IMR-90 (cell line): ENCODE measurements at regions not wholly inside any gene's neighbourhood (a gene's known extent, or its start where the extent isn't known, plus 50 kb on each side); places are given as distances from the start of the nearest gene placed in this dataset.

ENCODE experiments used
- ATAC-seq: fragments of 200-7000 bp; cut with Tn5 transposase; 2 replicates; pipeline ENCODE4 v1.9.1; 2020; ENCODE audit warnings: low read depth, mild to moderate bottlenecking, moderate library complexity
- BruUV-seq: library from RNA; stranded (reverse); fragments of 400-500 nt; replicated peaks from 2 replicates; lab custom pipeline; 2021; lab: Mats Ljungman, UMichigan
- CTCF ChIA-PET: fragments of 300-600 bp; formaldehyde crosslinking; extraction: SDS; loops from one replicate; lab custom pipeline; 2021; ENCODE audit warnings: antibody characterized with exemption; lab: Yijun Ruan, JAX
- POLR2A ChIA-PET: fragments of 300-600 bp; sonication (Branson Sonifier 250); formaldehyde crosslinking; loops from one replicate; lab custom pipeline; 2022; ENCODE audit warnings: antibody characterized with exemption; ENCODE audit not compliant: unreplicated experiment; lab: Charles Lee
- DNase-seq: peaks from one replicate; pipeline ENCODE4 v3.0.0; 2013
- H2AFZ ChIP-seq: replicated peaks from 2 replicates; pipeline ENCODE3; 2013; ENCODE audit warnings: low read length, mild to moderate bottlenecking; ENCODE audit not compliant: poor library complexity
- H2AK5ac ChIP-seq: 2 replicates; pipeline ENCODE4 v1.6.1; 2013; ENCODE audit warnings: low read depth, low read length, inconsistent platforms
- H2AK9ac ChIP-seq: replicated peaks from 2 replicates; pipeline ENCODE3; 2013; ENCODE audit warnings: mild to moderate bottlenecking, low read depth, low read length, moderate library complexity; ENCODE audit not compliant: poor library complexity
- H2BK120ac ChIP-seq: 2 replicates; pipeline ENCODE4 v1.6.1; 2013; ENCODE audit warnings: low read depth, low read length, inconsistent platforms
- H2BK15ac ChIP-seq: 3 replicates; pipeline ENCODE4 v1.6.1; 2013; ENCODE audit warnings: low read depth, low read length, inconsistent platforms
- H2BK20ac ChIP-seq: 2 replicates; pipeline ENCODE4 v1.6.1; 2013; ENCODE audit warnings: low read depth, mild to moderate bottlenecking, inconsistent platforms, low read length, moderate library complexity
- H2BK5ac ChIP-seq: 2 replicates; pipeline ENCODE4 v1.6.1; 2013; ENCODE audit warnings: mild to moderate bottlenecking, low read depth, low read length, inconsistent platforms; ENCODE audit not compliant: poor library complexity, severe bottlenecking
- H3K14ac ChIP-seq: replicated peaks from 2 replicates; pipeline ENCODE4 v1.6.1; 2013; ENCODE audit warnings: low read depth, low read length, inconsistent platforms
- H3K18ac ChIP-seq: 2 replicates; pipeline ENCODE4 v1.6.1; 2013; ENCODE audit warnings: low read depth, low read length, control low read depth
- H3K23ac ChIP-seq: 2 replicates; pipeline ENCODE4 v1.6.1; 2013; ENCODE audit warnings: low read depth, low read length, inconsistent platforms
- H3K27ac ChIP-seq: 2 replicates; pipeline ENCODE4 v1.5.1; 2013; ENCODE audit warnings: mild to moderate bottlenecking, control low read depth, low read length; ENCODE audit not compliant: insufficient read depth
- H3K27me3 ChIP-seq: 2 replicates; pipeline ENCODE4 v1.6.1; 2013; ENCODE audit warnings: low read length; ENCODE audit not compliant: control insufficient read depth, insufficient read depth
- H3K36me3 ChIP-seq: 2 replicates; pipeline ENCODE4 v1.6.1; 2013; ENCODE audit warnings: low read length, mixed read lengths; ENCODE audit not compliant: control insufficient read depth, insufficient read depth
- H3K4ac ChIP-seq: 2 replicates; pipeline ENCODE4 v1.6.1; 2013; ENCODE audit warnings: low read depth, low read length, inconsistent platforms
- H3K4me1 ChIP-seq: 2 replicates; pipeline ENCODE4 v1.6.1; 2013; ENCODE audit warnings: low read length, mixed read lengths; ENCODE audit not compliant: control insufficient read depth, insufficient read depth
- H3K4me2 ChIP-seq: 2 replicates; pipeline ENCODE4 v1.6.1; 2013; ENCODE audit warnings: low read depth, mild to moderate bottlenecking, control low read depth, low read length, moderate library complexity
- H3K4me3 ChIP-seq: 2 replicates; pipeline ENCODE4 v1.5.1; 2013; ENCODE audit warnings: low read depth, mild to moderate bottlenecking, control low read depth, low read length, moderate library complexity; ENCODE audit not compliant: insufficient read depth
- H3K56ac ChIP-seq: 2 replicates; pipeline ENCODE4 v1.6.1; 2013; ENCODE audit warnings: low read length, inconsistent platforms; ENCODE audit not compliant: insufficient read depth; ENCODE audit errors: extremely low read depth
- H3K79me1 ChIP-seq, 2 experiments: 2 replicates each; pipeline ENCODE4 v1.6.1; 2013; ENCODE audit warnings: low read length in 2 of 2, inconsistent platforms in 1 of 2, low read depth in 1 of 2
- H3K9ac ChIP-seq: 2 replicates; pipeline ENCODE4 v1.6.1; 2013; ENCODE audit warnings: low read depth, low read length, control low read depth
- H3K9me1 ChIP-seq: 2 replicates; pipeline ENCODE4 v1.6.1; 2013; ENCODE audit warnings: low read length, inconsistent platforms; ENCODE audit not compliant: insufficient read depth
- H3K9me3 ChIP-seq: 2 replicates; pipeline ENCODE4 v1.6.1; 2013; ENCODE audit warnings: low read length; ENCODE audit not compliant: control insufficient read depth, insufficient read depth
- H4K20me1 ChIP-seq: 2 replicates; pipeline ENCODE4 v1.6.1; 2013; ENCODE audit warnings: low read length, inconsistent platforms; ENCODE audit not compliant: insufficient read depth
- H4K5ac ChIP-seq: 2 replicates; pipeline ENCODE4 v1.6.1; 2013; ENCODE audit warnings: mild to moderate bottlenecking, low read depth, low read length, control low read depth
- H4K8ac ChIP-seq, 2 experiments: 2 replicates each; pipeline ENCODE4 v1.6.1; 2013; ENCODE audit warnings: low read depth in 2 of 2, low read length in 2 of 2, control low read depth in 1 of 2, inconsistent platforms in 1 of 2
- H4K91ac ChIP-seq: 2 replicates; pipeline ENCODE4 v1.6.1; 2013; ENCODE audit warnings: low read depth, low read length, inconsistent platforms; ENCODE audit not compliant: insufficient read depth
- BHLHE40 ChIP-seq: fragments of 150-350 bp; IDR thresholded peaks from 2 replicates; pipeline ENCODE4 v1.6.1; 2016; ENCODE audit warnings: mild to moderate bottlenecking, low read depth, low read length
- CEBPB ChIP-seq: IDR thresholded peaks from 2 replicates; pipeline ENCODE4 v1.6.1; 2012; ENCODE audit warnings: low read depth, low read length, improper control_type of control experiment
- CHD1 ChIP-seq: IDR thresholded peaks from 2 replicates; pipeline ENCODE4 v1.6.1; 2012; ENCODE audit warnings: low read depth, low read length, improper control_type of control experiment
- FOS ChIP-seq: fragments of 150-350 bp; IDR thresholded peaks from 2 replicates; pipeline ENCODE4 v1.6.1; 2016; ENCODE audit warnings: low read depth, low read length
- MAFK ChIP-seq: IDR thresholded peaks from 2 replicates; pipeline ENCODE4 v1.6.1; 2012; ENCODE audit warnings: low read depth, low read length, improper control_type of control experiment
- MAZ ChIP-seq: IDR thresholded peaks from 2 replicates; pipeline ENCODE4 v1.6.1; 2012; ENCODE audit warnings: low read depth, mild to moderate bottlenecking, low read length, improper control_type of control experiment, moderate library complexity, borderline replicate concordance
- MXI1 ChIP-seq: IDR thresholded peaks from 2 replicates; pipeline ENCODE4 v1.6.1; 2012; ENCODE audit warnings: low read depth, mild to moderate bottlenecking, low read length, moderate library complexity, borderline replicate concordance
- NFE2L2 ChIP-seq: fragments of 150-350 bp; IDR thresholded peaks from 2 replicates; pipeline ENCODE4 v1.6.1; 2016; ENCODE audit warnings: low read depth, mild to moderate bottlenecking, low read length
- POLR2A ChIP-seq: IDR thresholded peaks from 2 replicates; pipeline ENCODE4 v1.6.1; 2012; ENCODE audit warnings: mild to moderate bottlenecking, low read depth, low read length
- RAD21 ChIP-seq: IDR thresholded peaks from 2 replicates; pipeline ENCODE4 v1.6.1; 2012; ENCODE audit warnings: low read length, improper control_type of control experiment
- RCOR1 ChIP-seq: IDR thresholded peaks from 2 replicates; pipeline ENCODE4 v1.6.1; 2012; ENCODE audit warnings: mild to moderate bottlenecking, low read length, improper control_type of control experiment; ENCODE audit not compliant: insufficient replicate concordance
- RFX5 ChIP-seq: IDR thresholded peaks from 2 replicates; pipeline ENCODE4 v1.8.0; 2012; ENCODE audit warnings: low read depth, mild to moderate bottlenecking, low read length, moderate library complexity
- SMC3 ChIP-seq: fragments of 150-350 bp; IDR thresholded peaks from 2 replicates; pipeline ENCODE4 v1.6.1; 2016; ENCODE audit warnings: low read depth, mild to moderate bottlenecking, antibody characterized with exemption, low read length, moderate library complexity
- WGBS, 2 experiments: methylation state at CpG; one replicate each; pipeline versions ENCODE4 v1.1.5 to v1.1.7; 2013; ENCODE audit warnings: missing lambda C conversion rate in 2 of 2; ENCODE audit not compliant: insufficient read length in 1 of 2; ENCODE audit errors: extremely low coverage in 2 of 2; 5-methylcytosine and 5-hydroxymethylcytosine counted together
- dilution Hi-C: fragments of 300-500 bp; cut with HindIII; formaldehyde crosslinking; loops from one replicate; pipeline ENCODE4 v1.14.3; 2018; ENCODE audit warnings: low sequenced_read_pairs; ENCODE audit not compliant: unreplicated experiment
- in situ Hi-C: fragments of 300-500 bp; cut with MboI; formaldehyde crosslinking; loops from 3 replicates; pipeline ENCODE4 v1.14.3; 2019; ENCODE audit warnings: low sequenced_read_pairs, inconsistent platforms, mixed read lengths
- intact Hi-C: fragments of 100-400 bp; cut with micrococcal nuclease; formaldehyde crosslinking; loops from 2 replicates; pipeline ENCODE4 v1.10.0; 2022
- TF ChIP-seq, protein P1 (sequence below): conservative IDR thresholded peaks from 2 replicates; pipeline ENCODE4 v1.5.1; 2012; ENCODE audit warnings: mild to moderate bottlenecking, low read depth, low read length, improper control_type of control experiment
- TF ChIP-seq, protein P2 (sequence below): fragments of 150-350 bp; IDR thresholded peaks from 2 replicates; pipeline ENCODE4 v1.6.1; 2017; ENCODE audit warnings: mild to moderate bottlenecking, antibody characterized with exemption, low read length, low read depth
- TF ChIP-seq, protein P3 (sequence below): fragments of 150-350 bp; IDR thresholded peaks from 2 replicates; pipeline ENCODE4 v1.6.1; 2016; ENCODE audit warnings: low read depth, mild to moderate bottlenecking, low read length, moderate library complexity, borderline replicate concordance

DNA sequence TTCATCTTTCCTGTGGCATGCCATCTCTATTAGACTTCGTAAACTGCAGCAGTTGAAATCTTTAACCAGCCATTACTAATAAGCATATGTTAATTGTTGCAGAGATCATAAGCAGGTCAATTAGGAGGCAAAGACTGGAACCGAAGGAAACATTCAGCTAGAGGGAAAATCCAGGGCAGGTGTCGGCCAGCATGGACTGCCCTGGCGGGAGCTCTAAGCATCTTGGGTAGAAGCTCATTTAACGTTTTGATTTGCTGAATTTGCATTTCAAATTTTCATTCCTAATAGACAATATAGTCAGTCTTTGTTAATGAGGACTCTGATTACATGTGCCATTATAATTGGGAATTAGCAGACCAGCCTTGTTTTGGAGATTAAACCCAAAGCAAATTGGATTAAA is 238.6 kb downstream of the POU4F1 start:
- Histone ChIP-seq H2BK120ac (no peak overlapping the region), H2BK15ac (no peak overlapping the region), H2AK9ac (no peak overlapping the region), H3K9ac (no peak overlapping the region), H2BK20ac (no peak overlapping the region), H4K5ac (no peak overlapping the region), H3K4me3 (no peak overlapping the region), H2AK5ac (no peak overlapping the region), H3K14ac (no peak overlapping the region), H3K56ac (no peak overlapping the region), H4K91ac (no peak overlapping the region), H4K20me1 (no peaks in the 10 kb centered on the region), H3K9me1 (no peaks in the 10 kb centered on the region), H3K36me3 (no peaks in the 10 kb centered on the region), H2BK5ac (no peak overlapping the region), H2AFZ (no peak overlapping the region), H3K23ac (no peak overlapping the region), H3K18ac (no peak overlapping the region), H3K27ac (no peak overlapping the region), H3K4me1 (no peaks in the 10 kb centered on the region), H3K27me3 (no peaks in the 10 kb centered on the region), H3K9me3 (no peaks in the 10 kb centered on the region), H4K8ac (no peak overlapping the region), H3K4me2 (no peak overlapping the region), H3K4ac (no peak overlapping the region), H3K79me1 (no peaks in the 10 kb centered on the region)
- DNase-seq (no peak), ATAC-seq (no peak)
- in situ Hi-C loops = no loop called here
- dilution Hi-C loops = no loop called here
- CTCF ChIA-PET = interaction anchor here (1.0 kb wide), 1 partner anchor 20 kb away, joined by 3 read pairs; no protein-coding TSS in a partner anchor
- intact Hi-C loops = no loop called here
- BruUV-seq = no TSS peak
- POLR2A ChIA-PET = no interaction called here
- TF ChIP-seq MAFK (no peak), CEBPB (no peak), FOS (no peak), MXI1 (no peak), MAZ (no peak), RAD21 (no peak), POLR2A (no peak), BHLHE40 (no peak), CHD1 (no peak), RFX5 (no peak), NFE2L2 (no peak), RCOR1 (no peak), SMC3 (no peak)
- TF ChIP-seq, protein P1, sequence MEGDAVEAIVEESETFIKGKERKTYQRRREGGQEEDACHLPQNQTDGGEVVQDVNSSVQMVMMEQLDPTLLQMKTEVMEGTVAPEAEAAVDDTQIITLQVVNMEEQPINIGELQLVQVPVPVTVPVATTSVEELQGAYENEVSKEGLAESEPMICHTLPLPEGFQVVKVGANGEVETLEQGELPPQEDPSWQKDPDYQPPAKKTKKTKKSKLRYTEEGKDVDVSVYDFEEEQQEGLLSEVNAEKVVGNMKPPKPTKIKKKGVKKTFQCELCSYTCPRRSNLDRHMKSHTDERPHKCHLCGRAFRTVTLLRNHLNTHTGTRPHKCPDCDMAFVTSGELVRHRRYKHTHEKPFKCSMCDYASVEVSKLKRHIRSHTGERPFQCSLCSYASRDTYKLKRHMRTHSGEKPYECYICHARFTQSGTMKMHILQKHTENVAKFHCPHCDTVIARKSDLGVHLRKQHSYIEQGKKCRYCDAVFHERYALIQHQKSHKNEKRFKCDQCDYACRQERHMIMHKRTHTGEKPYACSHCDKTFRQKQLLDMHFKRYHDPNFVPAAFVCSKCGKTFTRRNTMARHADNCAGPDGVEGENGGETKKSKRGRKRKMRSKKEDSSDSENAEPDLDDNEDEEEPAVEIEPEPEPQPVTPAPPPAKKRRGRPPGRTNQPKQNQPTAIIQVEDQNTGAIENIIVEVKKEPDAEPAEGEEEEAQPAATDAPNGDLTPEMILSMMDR = no peak
- TF ChIP-seq, protein P2, sequence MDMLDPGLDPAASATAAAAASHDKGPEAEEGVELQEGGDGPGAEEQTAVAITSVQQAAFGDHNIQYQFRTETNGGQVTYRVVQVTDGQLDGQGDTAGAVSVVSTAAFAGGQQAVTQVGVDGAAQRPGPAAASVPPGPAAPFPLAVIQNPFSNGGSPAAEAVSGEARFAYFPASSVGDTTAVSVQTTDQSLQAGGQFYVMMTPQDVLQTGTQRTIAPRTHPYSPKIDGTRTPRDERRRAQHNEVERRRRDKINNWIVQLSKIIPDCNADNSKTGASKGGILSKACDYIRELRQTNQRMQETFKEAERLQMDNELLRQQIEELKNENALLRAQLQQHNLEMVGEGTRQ = no peak
- TF ChIP-seq, protein P3, sequence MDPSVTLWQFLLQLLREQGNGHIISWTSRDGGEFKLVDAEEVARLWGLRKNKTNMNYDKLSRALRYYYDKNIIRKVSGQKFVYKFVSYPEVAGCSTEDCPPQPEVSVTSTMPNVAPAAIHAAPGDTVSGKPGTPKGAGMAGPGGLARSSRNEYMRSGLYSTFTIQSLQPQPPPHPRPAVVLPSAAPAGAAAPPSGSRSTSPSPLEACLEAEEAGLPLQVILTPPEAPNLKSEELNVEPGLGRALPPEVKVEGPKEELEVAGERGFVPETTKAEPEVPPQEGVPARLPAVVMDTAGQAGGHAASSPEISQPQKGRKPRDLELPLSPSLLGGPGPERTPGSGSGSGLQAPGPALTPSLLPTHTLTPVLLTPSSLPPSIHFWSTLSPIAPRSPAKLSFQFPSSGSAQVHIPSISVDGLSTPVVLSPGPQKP = no peak
- no CpG with 5 or more reads among the region's 5 CpGs for WGBS, 2 experiments
